Nephron (organoid): ENCODE measurements at regions not wholly inside any gene's neighbourhood (a gene's known extent, or its start where the extent isn't known, plus 50 kb on each side); places are given as distances from the start of the nearest gene placed in this dataset.

Experiments
- H3K27ac Mint-ChIP-seq, 3 experiments: 2 replicates each; pipeline ENCODE4 v1.8.0; 2020; ENCODE audit warnings: mixed read lengths in 3 of 3, mild to moderate bottlenecking in 2 of 3, moderate library complexity in 1 of 3
- H3K27me3 Mint-ChIP-seq: 2 replicates; pipeline ENCODE4 v1.8.0; 2021; ENCODE audit warnings: low read depth, mild to moderate bottlenecking, moderate library complexity, mixed read lengths
- H3K36me3 Mint-ChIP-seq: 2 replicates; pipeline ENCODE4 v1.8.0; 2020; ENCODE audit warnings: low read depth, mixed read lengths
- H3K4me1 Mint-ChIP-seq: 2 replicates; pipeline ENCODE4 v1.8.0; 2020; ENCODE audit warnings: mixed read lengths
- H3K4me3 Mint-ChIP-seq, 3 experiments: 2 replicates each; pipeline ENCODE4 v1.8.0; 2020; ENCODE audit warnings: mild to moderate bottlenecking in 3 of 3, mixed read lengths in 3 of 3, moderate library complexity in 2 of 3
- H3K9me3 Mint-ChIP-seq: 2 replicates; pipeline ENCODE4 v1.8.0; 2020; ENCODE audit warnings: mixed read lengths
- CTCF ChIP-seq, 3 experiments: fragments of 200-600 bp; sonication (generic); IDR thresholded peaks; one replicate each; pipeline ENCODE4 v1.5.0; 2021; ENCODE audit warnings: antibody characterized with exemption in 3 of 3; ENCODE audit not compliant: unreplicated experiment in 3 of 3

GRCh38 chr3:148335612-148336011 is 362.1 kb upstream of the AGTR1 start:
- H3K27ac Mint-ChIP-seq, result no peak overlapping the region
- no peak for TF ChIP-seq CTCF (IDR thresholded peaks at IDR 0.05; ENCODE audit: unreplicated experiment in 3 of 3)
- peaks cover 13% of the 10 kb centered on the region for H3K4me1 Mint-ChIP-seq
- no peaks in the 10 kb centered on the region for H3K36me3 Mint-ChIP-seq
- H3K4me3 Mint-ChIP-seq, result no peak overlapping the region
- H3K27me3 Mint-ChIP-seq, result no peaks in the 10 kb centered on the region
- H3K9me3 Mint-ChIP-seq, result peaks cover 4% of the 10 kb centered on the region

- Mint-ChIP-seq H3K36me3 (no peaks in the 10 kb centered on the region), H3K9me3 (peaks cover 20% of the 10 kb centered on the region), H3K27ac (no peak overlapping the region), H3K4me1 (no peaks in the 10 kb centered on the region), H3K27me3 (no peaks in the 10 kb centered on the region), H3K4me3 (no peak overlapping the region)
- TF ChIP-seq CTCF (IDR thresholded peaks at IDR 0.05; ENCODE audit: unreplicated experiment in 3 of 3), result no peak
These were observed 354.3 kb upstream of the AGTR1 start for GRCh38 chr3:148343416-148343815.

GRCh38 chr3:148344521-148344920 is 353.2 kb upstream of the AGTR1 start:
- no peak overlapping the region for H3K4me3 Mint-ChIP-seq
- TF ChIP-seq CTCF (IDR thresholded peaks at IDR 0.05; ENCODE audit: unreplicated experiment in 3 of 3), result no peak
- H3K4me1 Mint-ChIP-seq, result no peaks in the 10 kb centered on the region
- H3K27ac Mint-ChIP-seq, result no peak overlapping the region
- H3K36me3 Mint-ChIP-seq, result no peaks in the 10 kb centered on the region
- H3K9me3 Mint-ChIP-seq, result peaks cover 23% of the 10 kb centered on the region
- no peaks in the 10 kb centered on the region for H3K27me3 Mint-ChIP-seq

- Mint-ChIP-seq H3K4me1 (no peaks in the 10 kb centered on the region), H3K36me3 (no peaks in the 10 kb centered on the region), H3K4me3 (no peak overlapping the region), H3K27me3 (no peaks in the 10 kb centered on the region), H3K27ac (no peak overlapping the region), H3K9me3 (peaks cover 9% of the 10 kb centered on the region)
- TF ChIP-seq CTCF (IDR thresholded peaks at IDR 0.05; ENCODE audit: unreplicated experiment in 3 of 3), result no peak
These were observed 337.7 kb upstream of the AGTR1 start for GRCh38 chr3:148360051-148360450.

- H3K4me3 Mint-ChIP-seq, result no peak overlapping the region
- no peaks in the 10 kb centered on the region for H3K36me3 Mint-ChIP-seq
- H3K9me3 Mint-ChIP-seq, result peaks cover 11% of the 10 kb centered on the region
- no peaks in the 10 kb centered on the region for H3K27me3 Mint-ChIP-seq
- H3K27ac Mint-ChIP-seq, result no peak overlapping the region
- peaks cover 9% of the 10 kb centered on the region for H3K4me1 Mint-ChIP-seq
- peak; percentile 34 to 43 (median 34) for TF ChIP-seq CTCF (IDR thresholded peaks at IDR 0.05; ENCODE audit: unreplicated experiment in 3 of 3)
These were observed 330.8 kb upstream of the AGTR1 start for GRCh38 chr3:148366743-148367410.

GRCh38 chr3:148367756-148368155 is 329.9 kb upstream of the AGTR1 start:
- Mint-ChIP-seq H3K27ac (no peak overlapping the region), H3K4me1 (peaks cover 14% of the 10 kb centered on the region), H3K27me3 (no peaks in the 10 kb centered on the region), H3K4me3 (no peak overlapping the region), H3K36me3 (no peaks in the 10 kb centered on the region), H3K9me3 (peaks cover 11% of the 10 kb centered on the region)
- no peak for TF ChIP-seq CTCF (IDR thresholded peaks at IDR 0.05; ENCODE audit: unreplicated experiment in 3 of 3)
